DND-41 (cell line): ENCODE measurements at regions not wholly inside any gene's neighbourhood (a gene's known extent, or its start where the extent isn't known, plus 50 kb on each side); places are given as distances from the start of the nearest gene placed in this dataset.

ENCODE experiments used
- ATAC-seq: fragments of 200-7000 bp; cut with Tn5 transposase; 3 replicates; pipeline ENCODE4 v1.9.1; 2021; ENCODE audit warnings: low read depth; ENCODE audit not compliant: insufficient read depth
- DNase-seq: peaks from one replicate; pipeline ENCODE4 v3.0.0-alpha.2; 2020
- H2AFZ ChIP-seq: 2 replicates; pipeline ENCODE4 v1.6.0; 2012; ENCODE audit warnings: low read depth, low read length
- H3K27ac ChIP-seq: 2 replicates; pipeline ENCODE4 v1.5.1; 2012; ENCODE audit warnings: low read length, inconsistent platforms
- H3K27me3 ChIP-seq: fragments of 200-600 bp; sonication (generic); 2 replicates; pipeline ENCODE4 v1.6.0; 2012; ENCODE audit warnings: low read length, mild to moderate bottlenecking, inconsistent platforms; ENCODE audit not compliant: insufficient read depth, poor library complexity
- H3K36me3 ChIP-seq: 2 replicates; pipeline ENCODE4 v1.5.1; 2012; ENCODE audit warnings: low read length, inconsistent platforms; ENCODE audit not compliant: insufficient read depth
- H3K4me1 ChIP-seq: 2 replicates; pipeline ENCODE4 v1.5.1; 2012; ENCODE audit warnings: mild to moderate bottlenecking, low read length; ENCODE audit not compliant: insufficient read depth
- H3K4me2 ChIP-seq: 2 replicates; pipeline ENCODE4 v1.6.0; 2012; ENCODE audit warnings: mild to moderate bottlenecking, moderate library complexity, low read length, inconsistent platforms; ENCODE audit not compliant: insufficient read depth
- H3K4me3 ChIP-seq, 2 experiments: fragments of 200-600 bp in 1 of 2; shearing (Covaris generic) in 1 of 2; 2 replicates each; pipeline ENCODE4 v1.5.1; 2012 to 2016; ENCODE audit warnings: inconsistent platforms in 2 of 2, low read length in 2 of 2, mild to moderate bottlenecking in 2 of 2, low read depth in 1 of 2, moderate library complexity in 1 of 2
- H3K79me2 ChIP-seq: 2 replicates; pipeline ENCODE4 v1.6.0; 2012; ENCODE audit warnings: low read length, inconsistent platforms; ENCODE audit not compliant: insufficient read depth
- H3K9ac ChIP-seq: 2 replicates; pipeline ENCODE4 v1.6.0; 2012; ENCODE audit warnings: low read depth, mild to moderate bottlenecking, inconsistent platforms, low read length, moderate library complexity
- H3K9me3 ChIP-seq: 2 replicates; pipeline ENCODE4 v1.5.1; 2012; ENCODE audit warnings: low read length, moderate library complexity, mild to moderate bottlenecking, inconsistent platforms; ENCODE audit not compliant: insufficient read depth, severe bottlenecking
- H4K20me1 ChIP-seq: 2 replicates; pipeline ENCODE4 v1.6.0; 2012; ENCODE audit warnings: low read length; ENCODE audit not compliant: insufficient read depth
- CTCF ChIP-seq: IDR thresholded peaks from 2 replicates; pipeline ENCODE4 v1.5.1; 2012; ENCODE audit warnings: borderline replicate concordance, low read length, moderate library complexity, mild to moderate bottlenecking; ENCODE audit not compliant: poor library complexity, severe bottlenecking; ENCODE audit errors: extremely low read depth
- EZH2 ChIP-seq: IDR thresholded peaks from 3 replicates; pipeline ENCODE4 v1.6.1; 2012; ENCODE audit warnings: borderline replicate concordance, low read depth, mild to moderate bottlenecking, moderate library complexity, low read length, inconsistent platforms; ENCODE audit not compliant: severe bottlenecking

- Histone ChIP-seq H3K27me3 (peaks cover 14% of the 10 kb centered on the region), H4K20me1 (no peaks in the 10 kb centered on the region), H3K9ac (no peak overlapping the region), H3K36me3 (no peaks in the 10 kb centered on the region), H3K4me1 (no peaks in the 10 kb centered on the region), H3K4me3 (no peak overlapping the region), H3K27ac (no peak overlapping the region), H3K79me2 (no peaks in the 10 kb centered on the region), H3K9me3 (no peaks in the 10 kb centered on the region), H2AFZ (no peak overlapping the region), H3K4me2 (no peak overlapping the region)
- DNase-seq (no peak), ATAC-seq (no peak)
- no peak for TF ChIP-seq EZH2
- TF ChIP-seq CTCF: no peak
Observed at GRCh38 chr4:81981218-81981617, 392.6 kb downstream of the HNRNPD start.

- Histone ChIP-seq H3K4me2 (no peak overlapping the region), H3K4me3 (no peak overlapping the region), H4K20me1 (no peaks in the 10 kb centered on the region), H3K27ac (no peak overlapping the region), H3K9ac (no peak overlapping the region), H3K27me3 (peaks cover 13% of the 10 kb centered on the region), H3K4me1 (no peaks in the 10 kb centered on the region), H2AFZ (no peak overlapping the region), H3K36me3 (no peaks in the 10 kb centered on the region), H3K9me3 (no peaks in the 10 kb centered on the region), H3K79me2 (no peaks in the 10 kb centered on the region)
- ATAC-seq: no peak
- DNase-seq: no peak
- no peak for TF ChIP-seq EZH2
- no peak for TF ChIP-seq CTCF
Observed at GRCh38 chr4:81974523-81974922, 399.3 kb downstream of the HNRNPD start.

DNA sequence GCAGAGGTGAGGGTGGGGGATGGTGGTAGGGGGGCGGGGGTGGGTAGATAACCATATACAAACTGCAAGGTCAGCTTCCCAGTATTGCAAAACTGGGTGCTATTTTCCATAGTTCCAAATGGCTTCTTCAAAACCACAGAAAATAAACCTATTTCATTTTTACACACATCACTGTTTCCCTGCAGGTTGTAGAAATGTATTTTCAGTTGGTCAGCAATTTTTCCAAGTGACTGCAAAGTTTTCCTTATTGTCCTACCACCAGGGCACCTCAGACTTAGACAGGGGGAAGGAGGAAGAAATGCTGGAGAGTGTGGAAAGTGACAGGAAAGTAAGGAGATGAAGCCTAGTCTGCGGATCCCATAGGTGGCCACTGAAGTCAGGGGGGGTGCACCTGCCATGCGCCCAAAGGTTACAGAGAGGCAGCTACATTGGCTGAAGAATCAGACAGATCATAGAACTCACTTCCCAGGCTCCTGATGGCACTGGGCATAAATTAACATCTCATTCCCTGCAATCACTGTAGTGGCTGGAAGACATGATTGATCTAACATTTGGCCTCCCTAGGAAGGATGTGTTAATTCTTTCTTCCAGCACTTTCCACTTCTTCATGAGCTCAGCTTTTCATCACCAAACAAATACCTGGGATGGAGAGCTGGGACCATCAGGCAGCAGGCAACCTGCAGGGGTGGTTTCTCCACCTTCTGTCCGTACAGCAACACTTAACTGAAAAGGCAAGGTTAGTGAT lies 402.0 kb downstream of the HNRNPD start:
- no peaks in the 10 kb centered on the region for H3K79me2 ChIP-seq
- no peak for ATAC-seq
- H3K27me3 ChIP-seq: peaks cover 8% of the 10 kb centered on the region
- H4K20me1 ChIP-seq: no peaks in the 10 kb centered on the region
- no peaks in the 10 kb centered on the region for H3K36me3 ChIP-seq
- no peak overlapping the region for H3K27ac ChIP-seq
- no peak overlapping the region for H2AFZ ChIP-seq
- H3K9ac ChIP-seq: no peak overlapping the region
- no peak overlapping the region for H3K4me3 ChIP-seq
- TF ChIP-seq EZH2: no peak
- no peak for TF ChIP-seq CTCF
- H3K9me3 ChIP-seq: no peaks in the 10 kb centered on the region
- no peak overlapping the region for H3K4me2 ChIP-seq
- H3K4me1 ChIP-seq: no peaks in the 10 kb centered on the region
- no peak for DNase-seq
